ENCODE measurements at regions not wholly inside any gene's neighbourhood (a gene's known extent, or its start where the extent isn't known, plus 50 kb on each side); places are given as distances from the start of the nearest gene placed in this dataset.
A peak's percentile ranks its signal among the peaks of the same experiment; 100 is the strongest.

DNA sequence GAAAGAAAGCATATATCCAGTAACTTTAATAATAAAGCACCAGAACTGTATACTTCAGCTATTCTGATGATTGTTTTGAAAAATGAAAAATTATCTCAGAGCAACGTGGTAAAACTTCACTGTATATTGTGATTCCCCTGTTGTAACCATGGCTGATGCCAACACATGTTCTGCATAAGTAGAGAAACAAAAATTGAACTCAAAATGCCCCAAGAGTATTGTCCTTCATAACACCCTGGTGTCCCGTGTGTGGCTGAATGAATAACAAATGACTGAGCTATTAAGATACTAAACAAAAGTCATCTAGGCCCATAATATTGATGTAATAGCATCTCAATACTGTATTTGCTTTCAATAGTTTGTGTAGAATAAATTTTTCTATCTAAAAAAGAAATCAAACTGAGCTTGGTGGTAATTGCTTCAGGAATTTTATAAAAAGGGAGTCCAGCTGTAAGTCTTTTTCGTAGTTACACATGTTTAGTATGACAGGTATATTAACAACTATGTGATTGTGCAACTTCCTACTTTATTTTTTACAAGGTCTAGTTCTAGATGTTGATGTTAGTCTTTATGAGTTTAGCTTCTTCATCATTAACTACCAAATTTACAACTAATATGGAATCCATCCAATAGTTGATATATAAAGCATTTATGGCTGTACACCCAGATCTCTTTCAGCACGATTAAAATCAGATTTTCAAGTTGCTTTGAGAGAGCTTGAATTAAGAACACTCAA is 623.8 kb upstream of the AGTR1 start:
- Histone ChIP-seq H3K27me3 (no peaks in the 10 kb centered on the region), H3K36me3 (no peaks in the 10 kb centered on the region), H3K27ac (no peak overlapping the region), H3K4me1 (no peaks in the 10 kb centered on the region), H3K4me3 (no peak overlapping the region), H3K9me3 (no peaks in the 10 kb centered on the region)
- ATAC-seq: no peak
- TF ChIP-seq EP300 (IDR thresholded peaks at IDR 0.05): no peak
- TF ChIP-seq POLR2AphosphoS5 (IDR thresholded peaks at IDR 0.05): no peak
- TF ChIP-seq, protein P1, sequence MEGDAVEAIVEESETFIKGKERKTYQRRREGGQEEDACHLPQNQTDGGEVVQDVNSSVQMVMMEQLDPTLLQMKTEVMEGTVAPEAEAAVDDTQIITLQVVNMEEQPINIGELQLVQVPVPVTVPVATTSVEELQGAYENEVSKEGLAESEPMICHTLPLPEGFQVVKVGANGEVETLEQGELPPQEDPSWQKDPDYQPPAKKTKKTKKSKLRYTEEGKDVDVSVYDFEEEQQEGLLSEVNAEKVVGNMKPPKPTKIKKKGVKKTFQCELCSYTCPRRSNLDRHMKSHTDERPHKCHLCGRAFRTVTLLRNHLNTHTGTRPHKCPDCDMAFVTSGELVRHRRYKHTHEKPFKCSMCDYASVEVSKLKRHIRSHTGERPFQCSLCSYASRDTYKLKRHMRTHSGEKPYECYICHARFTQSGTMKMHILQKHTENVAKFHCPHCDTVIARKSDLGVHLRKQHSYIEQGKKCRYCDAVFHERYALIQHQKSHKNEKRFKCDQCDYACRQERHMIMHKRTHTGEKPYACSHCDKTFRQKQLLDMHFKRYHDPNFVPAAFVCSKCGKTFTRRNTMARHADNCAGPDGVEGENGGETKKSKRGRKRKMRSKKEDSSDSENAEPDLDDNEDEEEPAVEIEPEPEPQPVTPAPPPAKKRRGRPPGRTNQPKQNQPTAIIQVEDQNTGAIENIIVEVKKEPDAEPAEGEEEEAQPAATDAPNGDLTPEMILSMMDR (IDR thresholded peaks at IDR 0.05): no peak
- no peak for TF ChIP-seq POLR2A (IDR thresholded peaks at IDR 0.05)
- 78 to 79% methylated on average over 4 of the region's 4 CpGs for WGBS, 2 donors (ENCODE audit: low coverage in 1 of 2)

DNA sequence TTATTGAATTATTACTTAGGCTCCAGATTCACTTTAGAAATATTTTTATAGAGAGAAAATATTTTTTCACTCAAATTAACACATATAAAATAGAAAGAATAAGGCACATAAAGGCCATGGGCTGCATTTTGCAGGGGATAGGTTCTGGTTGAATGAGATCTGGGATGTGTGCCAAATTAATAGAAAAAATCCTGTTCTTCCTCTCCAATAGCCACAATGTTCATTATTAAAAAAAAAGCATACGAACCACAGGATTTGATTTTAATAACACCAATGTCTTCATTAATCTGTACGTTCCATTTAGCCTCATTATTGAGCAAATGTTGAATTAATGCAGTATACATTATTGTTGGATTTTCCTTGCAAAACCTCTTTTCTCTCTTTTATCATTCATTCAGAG is 622.8 kb upstream of the AGTR1 start:
- TF ChIP-seq, protein P1 (IDR thresholded peaks at IDR 0.05): no peak
- TF ChIP-seq EP300 (IDR thresholded peaks at IDR 0.05) (no peak), POLR2A (IDR thresholded peaks at IDR 0.05) (no peak), POLR2AphosphoS5 (IDR thresholded peaks at IDR 0.05) (no peak)
- Histone ChIP-seq H3K4me3 (no peak overlapping the region), H3K36me3 (no peaks in the 10 kb centered on the region), H3K9me3 (no peaks in the 10 kb centered on the region), H3K27me3 (no peaks in the 10 kb centered on the region), H3K4me1 (no peaks in the 10 kb centered on the region), H3K27ac (no peak overlapping the region)
- 55 to 61% methylated on average over 2 of the region's 2 CpGs for WGBS, 2 donors (ENCODE audit: low coverage in 1 of 2)
- ATAC-seq: no peak

DNA sequence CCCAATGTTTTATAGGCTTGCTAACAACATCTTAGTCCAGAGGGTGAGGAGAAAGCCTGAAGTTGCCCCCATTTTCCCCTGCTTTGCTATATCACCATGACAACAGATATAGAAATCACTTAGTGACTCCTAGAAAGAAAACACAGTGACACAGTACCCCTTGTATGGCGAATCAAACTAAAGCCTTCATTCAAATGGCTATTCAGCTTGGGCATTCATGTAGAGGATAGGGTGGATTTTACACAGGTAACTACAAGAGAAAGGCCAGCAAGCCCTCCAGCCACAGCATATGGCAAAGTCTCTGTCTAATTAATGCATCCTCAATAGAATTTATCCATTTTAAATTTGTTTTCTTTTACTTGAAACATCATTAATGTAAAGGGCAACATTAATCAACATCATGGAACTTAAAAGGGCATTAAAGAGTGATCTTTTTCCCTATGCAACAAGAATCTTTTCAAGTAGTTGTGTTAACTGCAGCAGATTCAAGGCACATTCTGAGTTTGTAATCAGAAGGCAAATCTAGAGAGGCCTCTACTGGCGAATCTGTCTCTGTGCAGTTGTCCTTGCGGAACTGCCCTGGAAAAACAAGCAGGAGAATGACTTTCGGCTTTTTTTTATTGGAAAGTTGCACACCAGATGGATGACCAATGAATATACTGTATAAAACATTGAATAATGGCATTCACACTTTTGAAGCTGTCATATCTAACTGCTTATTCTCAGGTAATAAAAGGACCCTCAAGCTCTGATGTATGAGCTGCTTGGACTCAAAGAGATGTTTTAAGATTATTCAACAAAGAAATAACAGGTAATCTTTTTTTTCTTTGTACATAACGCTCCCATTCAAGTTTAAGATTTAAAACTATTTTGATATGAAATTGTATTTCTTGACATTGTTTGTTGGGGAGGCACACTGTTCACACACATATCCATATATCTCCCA is 621.7 kb upstream of the AGTR1 start:
- TF ChIP-seq POLR2AphosphoS5 (IDR thresholded peaks at IDR 0.05): no peak
- TF ChIP-seq, protein P1 (IDR thresholded peaks at IDR 0.05): peak in 3 of 4 experiments; percentile 24 to 61 (median 27)
- Histone ChIP-seq H3K4me1 (no peaks in the 10 kb centered on the region), H3K27me3 (no peaks in the 10 kb centered on the region), H3K9me3 (no peaks in the 10 kb centered on the region), H3K27ac (no peak overlapping the region), H3K4me3 (no peak overlapping the region), H3K36me3 (no peaks in the 10 kb centered on the region)
- WGBS, 2 donors (ENCODE audit: low coverage in 1 of 2): 38 to 51% methylated on average over 5 of the region's 5 CpGs
- ATAC-seq: no peak

DNA sequence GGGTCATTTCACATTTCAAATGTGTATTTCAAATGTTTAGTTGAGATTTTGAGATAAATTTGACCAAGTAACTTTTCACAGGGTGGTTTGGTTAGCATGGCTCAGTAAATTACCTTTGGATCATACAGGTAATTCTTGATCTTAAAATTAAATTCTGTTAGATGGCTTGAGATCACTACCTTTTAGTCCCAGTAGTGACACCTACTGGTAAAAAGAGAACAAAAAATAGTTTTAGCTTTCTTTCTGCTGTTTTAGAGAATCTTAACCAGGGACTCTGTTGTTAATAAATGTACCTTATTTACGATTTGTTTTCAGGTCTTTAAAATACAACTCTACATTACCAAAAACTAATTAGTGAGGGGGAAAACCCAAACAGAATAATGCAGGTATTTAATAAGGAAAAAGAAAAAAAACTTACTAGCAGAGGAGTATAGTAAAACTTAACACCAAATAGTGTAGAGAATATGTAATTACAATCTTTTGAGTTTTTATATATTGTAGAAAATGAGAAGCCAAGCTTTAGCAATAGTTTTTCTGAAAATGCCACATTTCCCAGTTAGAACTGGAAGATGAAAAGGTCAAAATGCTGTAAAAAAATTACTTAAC is 620.3 kb upstream of the AGTR1 start:
- Histone ChIP-seq H3K27ac (no peak overlapping the region), H3K27me3 (no peaks in the 10 kb centered on the region), H3K4me3 (no peak overlapping the region), H3K36me3 (no peaks in the 10 kb centered on the region), H3K9me3 (no peaks in the 10 kb centered on the region), H3K4me1 (no peaks in the 10 kb centered on the region)
- ATAC-seq: no peak
- TF ChIP-seq EP300 (IDR thresholded peaks at IDR 0.05): no peak
- TF ChIP-seq, protein P1 (IDR thresholded peaks at IDR 0.05): peak in 3 of 4 experiments; percentile 15 to 50 (median 15)
- 14 to 27% methylated on average over 1 of the region's 1 CpG for WGBS, 2 donors (ENCODE audit: low coverage in 1 of 2)

Measured in gastroesophageal sphincter (tissue), 4 donors.